Activated T-cell treated with anti-CD3 and anti-CD28 coated beads, Interleukin-2, amount 50 U/mL, for 24 hours (primary cell): ENCODE measurements at regions not wholly inside any gene's neighbourhood (a gene's known extent, or its start where the extent isn't known, plus 50 kb on each side); places are given as distances from the start of the nearest gene placed in this dataset.

Experiments used
- DNase-seq: peaks from one replicate; pipeline ENCODE4 v3.0.0-alpha.2; 2020
- H3K27ac Mint-ChIP-seq: 2 replicates; pipeline ENCODE4 v1.8.0; 2020; ENCODE audit warnings: mild to moderate bottlenecking, mixed read lengths
- H3K27me3 Mint-ChIP-seq: 2 replicates; pipeline ENCODE4 v1.8.0; 2020; ENCODE audit warnings: mixed read lengths
- H3K36me3 Mint-ChIP-seq: 2 replicates; pipeline ENCODE4 v1.8.0; 2020; ENCODE audit warnings: low read depth, mixed read lengths
- H3K4me1 Mint-ChIP-seq: 2 replicates; pipeline ENCODE4 v1.8.0; 2020; ENCODE audit warnings: low read depth, mixed read lengths
- H3K4me3 Mint-ChIP-seq: 2 replicates; pipeline ENCODE4 v1.8.0; 2020; ENCODE audit warnings: mild to moderate bottlenecking, moderate library complexity, mixed read lengths
- H3K9me3 Mint-ChIP-seq: 2 replicates; pipeline ENCODE4 v1.8.0; 2020; ENCODE audit warnings: mixed read lengths

- no peak overlapping the region for H3K27ac Mint-ChIP-seq
- H3K9me3 Mint-ChIP-seq = no peaks in the 10 kb centered on the region
- H3K27me3 Mint-ChIP-seq = no peaks in the 10 kb centered on the region
- DNase-seq = no peak
- H3K36me3 Mint-ChIP-seq = peaks cover 3% of the 10 kb centered on the region
- peaks cover 50% of the 10 kb centered on the region for H3K4me1 Mint-ChIP-seq
- H3K4me3 Mint-ChIP-seq = no peak overlapping the region
Measured at GRCh38 chr1:42010381-42010780, 91.7 kb upstream of the HIVEP3 start.

GRCh38 chr1:42008264-42008663, 89.5 kb upstream of the HIVEP3 start:
- H3K27ac Mint-ChIP-seq = no peak overlapping the region
- DNase-seq = no peak
- peaks cover 30% of the 10 kb centered on the region for H3K4me1 Mint-ChIP-seq
- H3K36me3 Mint-ChIP-seq = no peaks in the 10 kb centered on the region
- no peak overlapping the region for H3K4me3 Mint-ChIP-seq
- no peaks in the 10 kb centered on the region for H3K27me3 Mint-ChIP-seq
- H3K9me3 Mint-ChIP-seq = no peaks in the 10 kb centered on the region

DNA sequence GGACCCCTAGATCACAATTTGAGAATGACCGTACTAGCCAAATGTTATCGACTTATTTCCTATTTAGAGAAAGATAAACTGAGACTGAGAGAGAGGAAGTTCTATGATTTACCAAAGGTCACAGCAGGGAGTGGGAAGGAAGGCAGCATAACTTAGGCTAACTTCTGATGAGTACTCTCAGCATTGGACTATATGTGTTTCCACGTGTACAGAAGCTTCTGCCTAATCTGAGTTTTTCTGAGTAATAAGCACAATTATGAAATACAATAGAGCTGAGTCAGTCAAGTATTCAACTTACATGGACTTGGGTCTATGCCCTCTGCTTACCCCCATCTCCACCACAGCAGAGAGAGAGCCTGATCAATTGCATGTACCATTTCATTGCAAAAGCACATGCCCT, 88.1 kb upstream of the HIVEP3 start:
- no peak for DNase-seq
- H3K4me1 Mint-ChIP-seq = peaks cover 33% of the 10 kb centered on the region
- H3K9me3 Mint-ChIP-seq = no peaks in the 10 kb centered on the region
- H3K36me3 Mint-ChIP-seq = no peaks in the 10 kb centered on the region
- H3K27me3 Mint-ChIP-seq = no peaks in the 10 kb centered on the region
- no peak overlapping the region for H3K4me3 Mint-ChIP-seq
- no peak overlapping the region for H3K27ac Mint-ChIP-seq

DNA sequence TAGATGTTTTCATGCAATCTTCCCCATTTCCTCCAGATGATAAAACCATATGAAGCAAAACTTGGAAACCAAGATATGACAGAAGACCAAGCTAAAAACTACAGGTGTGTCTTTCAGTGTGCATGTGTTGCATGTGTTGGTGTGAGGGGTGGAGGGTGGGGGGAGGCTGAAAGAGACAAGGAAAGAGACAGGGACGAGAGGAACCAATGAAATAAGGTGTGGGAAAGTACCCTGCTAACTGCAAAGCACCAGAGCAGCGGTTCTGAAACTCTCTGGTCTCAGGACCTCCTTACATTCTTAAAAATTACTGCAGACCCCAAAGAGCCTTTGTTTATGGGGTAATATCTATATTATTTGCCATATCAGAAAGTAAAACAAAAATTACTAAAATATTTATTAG, 87.4 kb upstream of the HIVEP3 start:
- no peaks in the 10 kb centered on the region for H3K36me3 Mint-ChIP-seq
- peaks cover 30% of the 10 kb centered on the region for H3K4me1 Mint-ChIP-seq
- H3K27me3 Mint-ChIP-seq = no peaks in the 10 kb centered on the region
- H3K4me3 Mint-ChIP-seq = no peak overlapping the region
- H3K9me3 Mint-ChIP-seq = no peaks in the 10 kb centered on the region
- DNase-seq = no peak
- H3K27ac Mint-ChIP-seq = no peak overlapping the region

- no peaks in the 10 kb centered on the region for H3K27me3 Mint-ChIP-seq
- no peak overlapping the region for H3K4me3 Mint-ChIP-seq
- no peaks in the 10 kb centered on the region for H3K36me3 Mint-ChIP-seq
- H3K27ac Mint-ChIP-seq = no peak overlapping the region
- DNase-seq = no peak
- H3K4me1 Mint-ChIP-seq = peaks cover 25% of the 10 kb centered on the region
- H3K9me3 Mint-ChIP-seq = no peaks in the 10 kb centered on the region
Measured at GRCh38 chr1:42005530-42005929, 86.8 kb upstream of the HIVEP3 start.

- H3K27ac Mint-ChIP-seq = no peak overlapping the region
- H3K27me3 Mint-ChIP-seq = no peaks in the 10 kb centered on the region
Measured at GRCh38 chr1:42004860-42005259, 86.1 kb upstream of the HIVEP3 start.

GRCh38 chr1:42004322-42004721, 85.6 kb upstream of the HIVEP3 start:
- Mint-ChIP-seq H3K4me1 (peaks cover 20% of the 10 kb centered on the region), H3K27me3 (no peaks in the 10 kb centered on the region), H3K9me3 (no peaks in the 10 kb centered on the region), H3K4me3 (no peak overlapping the region), H3K27ac (no peak overlapping the region), H3K36me3 (no peaks in the 10 kb centered on the region)
- no peak for DNase-seq

More at GRCh38 chr1:42004860-42005259, 86.1 kb upstream of the HIVEP3 start:
- H3K4me3 Mint-ChIP-seq = no peak overlapping the region
- H3K4me1 Mint-ChIP-seq = peaks cover 24% of the 10 kb centered on the region
- DNase-seq = no peak
- H3K9me3 Mint-ChIP-seq = no peaks in the 10 kb centered on the region
- no peaks in the 10 kb centered on the region for H3K36me3 Mint-ChIP-seq

DNA sequence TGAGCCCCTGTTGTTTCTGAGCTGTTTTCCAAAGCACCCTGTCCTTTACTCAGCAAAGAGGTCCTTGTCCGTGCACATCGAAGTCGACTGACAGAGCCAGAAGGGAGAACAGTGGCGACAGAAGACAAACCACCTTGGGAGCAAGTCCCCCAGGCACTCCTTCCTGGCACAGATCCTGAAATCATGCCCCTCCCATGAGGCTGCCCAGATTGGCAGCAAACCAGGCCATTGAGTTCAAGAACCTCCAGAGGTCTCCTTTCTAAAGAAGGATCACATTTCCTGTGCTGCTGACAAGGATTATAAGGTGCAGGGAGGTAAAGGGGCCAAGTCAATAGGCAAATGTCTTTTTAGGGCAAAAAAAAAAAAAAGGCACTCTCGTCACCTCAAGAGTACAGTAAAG, 84.7 kb upstream of the HIVEP3 start:
- DNase-seq = no peak
- Mint-ChIP-seq H3K27me3 (no peaks in the 10 kb centered on the region), H3K4me1 (peaks cover 13% of the 10 kb centered on the region), H3K9me3 (no peaks in the 10 kb centered on the region), H3K4me3 (no peak overlapping the region), H3K36me3 (no peaks in the 10 kb centered on the region), H3K27ac (no peak overlapping the region)

- H3K4me1 Mint-ChIP-seq = peaks cover 14% of the 10 kb centered on the region
- no peaks in the 10 kb centered on the region for H3K9me3 Mint-ChIP-seq
- no peak overlapping the region for H3K27ac Mint-ChIP-seq
- no peak for DNase-seq
- H3K36me3 Mint-ChIP-seq = no peaks in the 10 kb centered on the region
- no peak overlapping the region for H3K4me3 Mint-ChIP-seq
- no peaks in the 10 kb centered on the region for H3K27me3 Mint-ChIP-seq
Measured at GRCh38 chr1:42002220-42002619, 83.5 kb upstream of the HIVEP3 start.

GRCh38 chr1:42000766-42001165, 82.0 kb upstream of the HIVEP3 start:
- Mint-ChIP-seq H3K36me3 (no peaks in the 10 kb centered on the region), H3K27me3 (no peaks in the 10 kb centered on the region), H3K4me1 (peaks cover 20% of the 10 kb centered on the region), H3K9me3 (no peaks in the 10 kb centered on the region), H3K4me3 (no peak overlapping the region), H3K27ac (no peak overlapping the region)
- no peak for DNase-seq

DNA sequence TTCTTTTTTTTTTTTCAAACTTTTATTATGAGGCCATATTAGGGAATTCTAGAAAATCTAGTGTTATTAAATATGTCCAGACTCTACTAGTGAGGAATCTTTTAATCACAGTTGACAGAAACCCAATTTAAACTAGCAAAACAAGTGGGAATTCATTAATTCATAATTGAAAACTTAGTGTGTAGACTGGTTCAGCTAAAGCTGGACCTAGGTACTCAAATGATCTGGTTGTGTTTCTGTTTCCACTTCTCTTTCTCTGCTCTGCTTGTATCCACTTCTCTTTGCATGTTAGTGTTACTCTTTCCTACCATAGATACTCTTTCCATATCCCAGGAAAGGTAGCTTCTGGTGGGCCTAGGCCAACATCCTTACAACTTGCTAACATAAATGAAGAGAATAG, 81.2 kb upstream of the HIVEP3 start:
- DNase-seq = no peak
- Mint-ChIP-seq H3K36me3 (no peaks in the 10 kb centered on the region), H3K4me1 (peaks cover 28% of the 10 kb centered on the region), H3K4me3 (no peak overlapping the region), H3K27ac (no peak overlapping the region), H3K27me3 (no peaks in the 10 kb centered on the region), H3K9me3 (peaks cover 4% of the 10 kb centered on the region)

DNA sequence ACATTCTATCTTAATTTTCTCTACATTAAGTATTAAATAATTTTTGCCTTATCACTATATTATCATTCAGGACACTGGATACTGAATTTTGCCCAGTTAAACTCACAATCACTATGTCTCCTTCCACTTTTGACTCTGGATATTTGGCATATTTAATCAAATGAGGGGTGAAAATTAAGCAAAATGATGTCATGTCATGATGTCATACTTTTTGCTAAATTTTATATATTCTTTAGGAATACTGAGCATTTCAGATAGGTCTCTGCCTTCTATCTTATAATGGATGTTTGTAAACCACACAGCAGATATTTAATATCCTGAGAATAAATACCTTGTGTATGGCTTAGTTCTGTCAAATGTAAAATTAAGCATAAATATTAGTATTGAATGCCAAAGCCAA, 79.5 kb upstream of the HIVEP3 start:
- peaks cover 13% of the 10 kb centered on the region for H3K9me3 Mint-ChIP-seq
- H3K36me3 Mint-ChIP-seq = peaks cover 9% of the 10 kb centered on the region
- no peak overlapping the region for H3K27ac Mint-ChIP-seq
- H3K27me3 Mint-ChIP-seq = no peaks in the 10 kb centered on the region
- no peak overlapping the region for H3K4me3 Mint-ChIP-seq
- peaks cover 37% of the 10 kb centered on the region for H3K4me1 Mint-ChIP-seq
- DNase-seq = no peak

GRCh38 chr1:41997153-41997552, 78.4 kb upstream of the HIVEP3 start:
- peaks cover 35% of the 10 kb centered on the region for H3K4me1 Mint-ChIP-seq
- peaks cover 13% of the 10 kb centered on the region for H3K9me3 Mint-ChIP-seq
- DNase-seq = no peak
- no peak overlapping the region for H3K27ac Mint-ChIP-seq
- peaks cover 9% of the 10 kb centered on the region for H3K36me3 Mint-ChIP-seq
- H3K4me3 Mint-ChIP-seq = no peak overlapping the region
- H3K27me3 Mint-ChIP-seq = no peaks in the 10 kb centered on the region

DNA sequence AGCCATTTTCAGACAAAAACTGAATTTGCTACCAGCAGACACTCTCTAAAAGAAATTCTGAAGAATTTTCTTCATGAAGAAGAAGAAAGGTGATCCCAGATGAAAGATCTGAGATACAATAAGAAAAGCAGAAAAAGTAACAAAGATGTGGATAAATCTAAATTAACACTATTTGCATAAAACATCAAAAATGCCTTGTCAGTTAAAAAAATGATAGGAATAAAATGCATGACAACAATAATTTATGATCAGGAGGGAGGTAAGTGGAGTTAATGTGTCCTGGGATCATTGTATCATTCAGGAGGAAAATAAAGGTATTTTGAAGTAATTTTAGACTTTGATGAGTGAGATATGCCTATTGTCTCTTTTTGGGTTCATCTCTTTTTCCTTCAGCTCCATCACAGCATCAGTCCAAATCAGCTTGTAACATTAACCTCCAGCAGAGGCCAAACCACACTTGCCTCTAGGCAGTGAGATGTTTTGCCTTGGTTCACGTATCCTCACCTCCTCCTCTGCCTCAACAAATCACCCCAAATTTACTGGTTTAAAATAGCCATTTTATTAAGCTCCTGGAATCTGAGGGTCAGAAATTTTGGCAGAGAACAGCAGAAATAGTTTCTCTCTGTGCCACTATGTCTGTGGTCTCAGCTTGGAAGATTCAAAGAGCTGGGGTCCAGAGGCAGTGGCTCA, 76.9 kb upstream of the HIVEP3 start:
- Mint-ChIP-seq H3K27ac (peak overlapping the region; percentile 10), H3K27me3 (no peaks in the 10 kb centered on the region), H3K4me3 (no peak overlapping the region), H3K36me3 (peaks cover 9% of the 10 kb centered on the region), H3K4me1 (peaks cover 33% of the 10 kb centered on the region), H3K9me3 (peaks cover 13% of the 10 kb centered on the region)
- DNase-seq = no peak

GRCh38 chr1:41994195-41994894, 75.6 kb upstream of the HIVEP3 start:
- no peak for DNase-seq
- no peaks in the 10 kb centered on the region for H3K27me3 Mint-ChIP-seq
- H3K27ac Mint-ChIP-seq = peak overlapping the region; percentile 68

More at GRCh38 chr1:41994195-41994894, 75.6 kb upstream of the HIVEP3 start:
- H3K4me3 Mint-ChIP-seq = no peak overlapping the region
- H3K4me1 Mint-ChIP-seq = peaks cover 30% of the 10 kb centered on the region
- peaks cover 10% of the 10 kb centered on the region for H3K36me3 Mint-ChIP-seq
- H3K9me3 Mint-ChIP-seq = peaks cover 13% of the 10 kb centered on the region
